GM23338 (cell line): ENCODE measurements at regions not wholly inside any gene's neighbourhood (a gene's known extent, or its start where the extent isn't known, plus 50 kb on each side); places are given as distances from the start of the nearest gene placed in this dataset.
A peak's percentile ranks its signal among the peaks of the same experiment; 100 is the strongest.

Experiments used
- ATAC-seq: fragments of 200-7000 bp; cut with Tn5 transposase; 3 replicates; pipeline ENCODE4 v1.9.1; 2020
- DNase-seq: peaks from one replicate; pipeline ENCODE4 v3.0.0-alpha.2; 2015; ENCODE audit warnings: low spot score
- H2AFZ ChIP-seq: fragments of 200-600 bp; sonication (generic); 2 replicates; pipeline ENCODE4 v1.8.0; 2016; ENCODE audit warnings: antibody characterized with exemption, mild to moderate bottlenecking, moderate library complexity
- H3F3A ChIP-seq: fragments of 200-600 bp; sonication (generic); replicated peaks from 2 replicates; pipeline ENCODE4 v1.8.0; 2017; ENCODE audit warnings: antibody characterized with exemption, mixed run types, low read depth
- H3K27ac ChIP-seq: fragments of 200-600 bp; sonication (generic); 2 replicates; pipeline ENCODE4 v1.6.1; 2016; ENCODE audit warnings: low read depth
- H3K27me3 ChIP-seq: fragments of 200-600 bp; sonication (generic); 2 replicates; pipeline ENCODE4 v1.8.0; 2016; ENCODE audit warnings: mild to moderate bottlenecking, mixed run types, moderate library complexity; ENCODE audit not compliant: insufficient read depth
- H3K36me3 ChIP-seq: fragments of 200-600 bp; sonication (generic); 2 replicates; pipeline ENCODE4 v1.8.0; 2016; ENCODE audit warnings: mild to moderate bottlenecking; ENCODE audit not compliant: insufficient read depth
- H3K4me1 ChIP-seq: fragments of 200-600 bp; sonication (generic); 2 replicates; pipeline ENCODE4 v1.8.0; 2016; ENCODE audit warnings: mild to moderate bottlenecking, moderate library complexity; ENCODE audit not compliant: insufficient read depth
- H3K4me2 ChIP-seq: fragments of 200-600 bp; sonication (generic); 2 replicates; pipeline ENCODE4 v1.7.1; 2017; ENCODE audit warnings: mixed run types
- H3K4me3 ChIP-seq: fragments of 200-600 bp; sonication (generic); 2 replicates; pipeline ENCODE4 v1.6.1; 2016; ENCODE audit warnings: mixed run types
- H3K79me2 ChIP-seq: fragments of 200-600 bp; sonication (generic); replicated peaks from 2 replicates; pipeline ENCODE4 v1.8.0; 2017; ENCODE audit warnings: mild to moderate bottlenecking; ENCODE audit not compliant: insufficient read depth
- H3K9me2 ChIP-seq: fragments of 200-600 bp; sonication (generic); 2 replicates; pipeline ENCODE4 v1.8.0; 2017; ENCODE audit not compliant: insufficient read depth
- H4K20me1 ChIP-seq: fragments of 200-600 bp; sonication (generic); replicated peaks from 2 replicates; pipeline ENCODE4 v1.8.0; 2017; ENCODE audit warnings: mild to moderate bottlenecking; ENCODE audit not compliant: insufficient read depth
- H3K27ac Mint-ChIP-seq: 2 replicates; pipeline ENCODE4 v1.8.0; 2020; ENCODE audit warnings: inconsistent platforms, mild to moderate bottlenecking, moderate library complexity, mixed read lengths
- H3K27me3 Mint-ChIP-seq: 3 replicates; pipeline ENCODE4 v1.8.0; 2022; ENCODE audit warnings: low read depth, mild to moderate bottlenecking, moderate library complexity, mixed read lengths, inconsistent platforms; ENCODE audit not compliant: insufficient read depth, poor library complexity
- H3K36me3 Mint-ChIP-seq: 3 replicates; pipeline ENCODE4 v1.8.0; 2021; ENCODE audit warnings: low read depth, mild to moderate bottlenecking, inconsistent platforms, moderate library complexity, mixed read lengths
- H3K4me1 Mint-ChIP-seq: 3 replicates; pipeline ENCODE4 v1.8.0; 2020; ENCODE audit warnings: mild to moderate bottlenecking, inconsistent platforms, mixed read lengths
- H3K4me3 Mint-ChIP-seq: 3 replicates; pipeline ENCODE4 v1.8.0; 2021; ENCODE audit warnings: moderate library complexity, mild to moderate bottlenecking, inconsistent platforms, mixed read lengths
- H3K9me3 Mint-ChIP-seq: 3 replicates; pipeline ENCODE4 v1.8.0; 2020; ENCODE audit warnings: moderate library complexity, mild to moderate bottlenecking, inconsistent platforms, mixed read lengths
- CREB1 ChIP-seq: fragments of 250-450 bp; sonication (Bioruptor Pico); IDR thresholded peaks from 2 replicates; pipeline ENCODE4 v1.5.0; 2020; ENCODE audit warnings: low read depth, mild to moderate bottlenecking, moderate library complexity
- CTCF ChIP-seq, 2 experiments: fragments of 200-600 bp in 1 of 2; sonication (generic) in 1 of 2; conservative IDR thresholded peaks; 2 replicates each; pipeline versions ENCODE4 v1.5.1 to v1.6.1; 2016 to 2017; ENCODE audit warnings: antibody characterized with exemption in 2 of 2, low read depth in 2 of 2, mild to moderate bottlenecking in 2 of 2, moderate library complexity in 1 of 2
- ETS1 ChIP-seq: IDR thresholded peaks from 2 replicates; pipeline ENCODE4 v1.6.1; 2016; ENCODE audit warnings: antibody characterized with exemption
- EZH2 ChIP-seq: fragments of 200-600 bp; sonication (generic); IDR thresholded peaks from one replicate; pipeline ENCODE4 v1.8.0; 2017; ENCODE audit warnings: antibody characterized with exemption, mild to moderate bottlenecking, low read depth; ENCODE audit not compliant: unreplicated experiment
- EZH2phosphoT487 ChIP-seq: fragments of 200-600 bp; sonication (generic); IDR thresholded peaks from one replicate; pipeline ENCODE4 v1.8.1; 2018; ENCODE audit warnings: antibody characterized with exemption; ENCODE audit not compliant: unreplicated experiment
- JUNB ChIP-seq: IDR thresholded peaks from one replicate; pipeline ENCODE4 v1.6.1; 2016; ENCODE audit warnings: antibody characterized with exemption; ENCODE audit not compliant: unreplicated experiment
- NANOG ChIP-seq: IDR thresholded peaks from 2 replicates; pipeline ENCODE4 v1.6.1; 2016; ENCODE audit warnings: antibody characterized with exemption, borderline replicate concordance
- POLR2AphosphoS5 ChIP-seq: IDR thresholded peaks from 2 replicates; pipeline ENCODE4 v1.6.1; 2016; ENCODE audit warnings: antibody characterized with exemption, low read depth
- REST ChIP-seq: IDR thresholded peaks from one replicate; pipeline ENCODE4 v1.6.1; 2018; ENCODE audit warnings: antibody characterized with exemption; ENCODE audit not compliant: unreplicated experiment
- STAT1 ChIP-seq: IDR thresholded peaks from one replicate; pipeline ENCODE4 v1.6.1; 2016; ENCODE audit warnings: antibody characterized with exemption; ENCODE audit not compliant: unreplicated experiment
- ZNF114 ChIP-seq: fragments of 250-450 bp; sonication (Bioruptor Pico); IDR thresholded peaks from 2 replicates; pipeline ENCODE4 v1.5.0; 2020; ENCODE audit warnings: mild to moderate bottlenecking, moderate library complexity
- ZNF331 ChIP-seq: fragments of 250-450 bp; sonication (Bioruptor Pico); IDR thresholded peaks from 2 replicates; pipeline ENCODE4 v1.5.0; 2020; ENCODE audit warnings: low read depth, mild to moderate bottlenecking, moderate library complexity
- ZNF462 ChIP-seq: fragments of 250-450 bp; sonication (Bioruptor Pico); IDR thresholded peaks from 2 replicates; pipeline ENCODE4 v1.5.0; 2020; ENCODE audit warnings: mild to moderate bottlenecking, moderate library complexity

GRCh38 chr20:21839982-21840381, 134.5 kb downstream of the PAX1 start:
- no peak for ATAC-seq
- Histone ChIP-seq H3K27ac (no peak overlapping the region), H3K79me2 (no peaks in the 10 kb centered on the region), H2AFZ (0 out of 2 replicates have a peak overlapping the region, but pooled peaks have one; percentile 32), H3K27me3 (no peaks in the 10 kb centered on the region), H3K36me3 (no peaks in the 10 kb centered on the region), H3F3A (no peaks in the 10 kb centered on the region), H3K4me1 (no peaks in the 10 kb centered on the region), H3K4me3 (no peak overlapping the region), H4K20me1 (no peaks in the 10 kb centered on the region), H3K4me2 (no peak overlapping the region), H3K9me2 (no peaks in the 10 kb centered on the region)
- H3K4me1 Mint-ChIP-seq, result no peaks in the 10 kb centered on the region
- no peak for DNase-seq
- H3K27ac Mint-ChIP-seq, result no peak overlapping the region
- no peaks in the 10 kb centered on the region for H3K36me3 Mint-ChIP-seq
- H3K27me3 Mint-ChIP-seq, result no peaks in the 10 kb centered on the region
- TF ChIP-seq JUNB (no peak), EZH2 (no peak), ETS1 (no peak), NANOG (no peak), CREB1 (no peak), STAT1 (no peak), POLR2AphosphoS5 (no peak), CTCF (conservative IDR thresholded peaks at IDR 0.05; ENCODE audit: low read depth in 2 of 2) (no peak), EZH2phosphoT487 (no peak), ZNF331 (CRISPR knock-in tag) (no peak), ZNF462 (CRISPR knock-in tag) (no peak), REST (no peak), ZNF114 (CRISPR knock-in tag) (no peak)
- H3K9me3 Mint-ChIP-seq, result no peaks in the 10 kb centered on the region; the same call in 2 of the 3 replicates
- no peak overlapping the region for H3K4me3 Mint-ChIP-seq
